ENCODE measurements at regions not wholly inside any gene's neighbourhood (a gene's known extent, or its start where the extent isn't known, plus 50 kb on each side); places are given as distances from the start of the nearest gene placed in this dataset.

DNA sequence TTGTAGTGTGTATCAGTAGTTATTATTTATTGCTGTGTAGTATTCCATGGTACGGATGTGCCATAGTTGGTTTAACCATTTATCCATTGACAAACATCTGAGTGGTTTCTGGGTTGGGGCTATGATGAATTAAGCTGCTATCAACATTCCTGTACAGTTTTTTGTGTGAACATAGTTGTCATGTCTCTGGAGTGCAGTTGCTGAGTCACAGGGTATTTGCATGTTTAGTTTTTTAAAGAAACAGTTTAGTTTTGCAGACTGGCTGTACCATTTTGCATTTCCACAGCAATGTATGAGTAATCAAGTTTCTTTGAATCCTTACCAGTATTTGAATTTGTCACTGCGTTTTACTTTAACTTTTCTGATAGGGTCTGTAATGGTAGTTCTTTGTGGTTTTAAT is 516.7 kb upstream of the CELF2 start:
- no peaks in the 10 kb centered on the region for H3K79me1 ChIP-seq (ENCODE audit: low read depth in 1 of 2, low read length in 2 of 2)
- H3K4me2 ChIP-seq (ENCODE audit: low read depth, low read length) = no peak overlapping the region
- peak overlapping the region; percentile 90 for H2BK5ac ChIP-seq (ENCODE audit: low read depth, low read length, poor library complexity, severe bottlenecking)
- H3K9ac ChIP-seq (ENCODE audit: low read depth, low read length) = no peak overlapping the region
- H3K9me1 ChIP-seq (ENCODE audit: insufficient read depth, low read length) = no peaks in the 10 kb centered on the region; the same call in 1 of the 2 replicates
- no peaks in the 10 kb centered on the region for H3K36me3 ChIP-seq (ENCODE audit: control insufficient read depth, insufficient read depth, low read length)
- peaks cover 5% of the 10 kb centered on the region for H3K9me3 ChIP-seq (ENCODE audit: control insufficient read depth, insufficient read depth, low read length)
- ChIA-PET CTCF (no interaction called here), POLR2A (ENCODE audit: unreplicated experiment) (no interaction called here)
- no peak overlapping the region for H3K14ac ChIP-seq (replicated peaks; ENCODE audit: low read depth, low read length)
- dilution Hi-C loops (cut with HindIII; ENCODE audit: low sequenced_read_pairs, unreplicated experiment) = no loop called here
- H4K5ac ChIP-seq (ENCODE audit: low read depth, low read length) = peak overlapping the region; percentile 87; the same call in 1 of the 2 replicates
- no TSS peak for BruUV-seq (replicated peaks)
- H2BK20ac ChIP-seq (ENCODE audit: low read depth, low read length) = 0 out of 2 replicates have a peak overlapping the region, but pooled peaks have one; percentile 98
- peak overlapping the region; percentile 75 to 90; a peak in 1 of 4 replicates for H4K8ac ChIP-seq (ENCODE audit: low read depth in 2 of 2, low read length in 2 of 2)
- WGBS, 2 experiments (ENCODE audit: extremely low coverage in 2 of 2, insufficient read length in 1 of 2) = no CpG with 5 or more reads among the region's 2 CpGs
- H3K4me3 ChIP-seq (ENCODE audit: insufficient read depth, low read depth, low read length) = no peak overlapping the region
- H3K4me1 ChIP-seq (ENCODE audit: control insufficient read depth, insufficient read depth, low read length) = peaks cover 10% of the 10 kb centered on the region
- no peak overlapping the region for H4K91ac ChIP-seq (ENCODE audit: insufficient read depth, low read depth, low read length)
- no peak overlapping the region for H2AFZ ChIP-seq (replicated peaks; ENCODE audit: low read length, poor library complexity)
- intact Hi-C loops (cut with micrococcal nuclease) = no loop called here
- TF ChIP-seq FOS (IDR thresholded peaks at IDR 0.05; ENCODE audit: low read depth, low read length) = peak; percentile 64
- TF ChIP-seq, protein P1, sequence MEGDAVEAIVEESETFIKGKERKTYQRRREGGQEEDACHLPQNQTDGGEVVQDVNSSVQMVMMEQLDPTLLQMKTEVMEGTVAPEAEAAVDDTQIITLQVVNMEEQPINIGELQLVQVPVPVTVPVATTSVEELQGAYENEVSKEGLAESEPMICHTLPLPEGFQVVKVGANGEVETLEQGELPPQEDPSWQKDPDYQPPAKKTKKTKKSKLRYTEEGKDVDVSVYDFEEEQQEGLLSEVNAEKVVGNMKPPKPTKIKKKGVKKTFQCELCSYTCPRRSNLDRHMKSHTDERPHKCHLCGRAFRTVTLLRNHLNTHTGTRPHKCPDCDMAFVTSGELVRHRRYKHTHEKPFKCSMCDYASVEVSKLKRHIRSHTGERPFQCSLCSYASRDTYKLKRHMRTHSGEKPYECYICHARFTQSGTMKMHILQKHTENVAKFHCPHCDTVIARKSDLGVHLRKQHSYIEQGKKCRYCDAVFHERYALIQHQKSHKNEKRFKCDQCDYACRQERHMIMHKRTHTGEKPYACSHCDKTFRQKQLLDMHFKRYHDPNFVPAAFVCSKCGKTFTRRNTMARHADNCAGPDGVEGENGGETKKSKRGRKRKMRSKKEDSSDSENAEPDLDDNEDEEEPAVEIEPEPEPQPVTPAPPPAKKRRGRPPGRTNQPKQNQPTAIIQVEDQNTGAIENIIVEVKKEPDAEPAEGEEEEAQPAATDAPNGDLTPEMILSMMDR (conservative IDR thresholded peaks at IDR 0.05; ENCODE audit: low read depth, low read length) = no peak
- TF ChIP-seq CEBPB (IDR thresholded peaks at IDR 0.05; ENCODE audit: low read depth, low read length) = peak; percentile 4; the same call in 1 of the 2 replicates
- TF ChIP-seq MXI1 (IDR thresholded peaks at IDR 0.05; ENCODE audit: borderline replicate concordance, low read depth, low read length) = no peak
- no peak for TF ChIP-seq RCOR1 (IDR thresholded peaks at IDR 0.05; ENCODE audit: insufficient replicate concordance, low read length)
- peak; percentile 58 for TF ChIP-seq MAFK (IDR thresholded peaks at IDR 0.05; ENCODE audit: low read depth, low read length)
- TF ChIP-seq NFE2L2 (IDR thresholded peaks at IDR 0.05; ENCODE audit: low read depth, low read length) = peak; percentile 83
- H3K27me3 ChIP-seq (ENCODE audit: control insufficient read depth, insufficient read depth, low read length) = no peaks in the 10 kb centered on the region
- no peak overlapping the region for H2AK5ac ChIP-seq (ENCODE audit: low read depth, low read length)
- 0 out of 2 replicates have a peak overlapping the region, but pooled peaks have one; percentile 90 for H3K4ac ChIP-seq (ENCODE audit: low read depth, low read length)
- H3K56ac ChIP-seq (ENCODE audit: extremely low read depth, insufficient read depth, low read length) = no peak overlapping the region
- no peaks in the 10 kb centered on the region for H4K20me1 ChIP-seq (ENCODE audit: insufficient read depth, low read length)
- H3K27ac ChIP-seq (ENCODE audit: insufficient read depth, low read length) = no peak overlapping the region
- H3K23ac ChIP-seq (ENCODE audit: low read depth, low read length) = no peak overlapping the region
- H2AK9ac ChIP-seq (replicated peaks; ENCODE audit: low read depth, low read length, poor library complexity) = no peak overlapping the region
- H3K18ac ChIP-seq (ENCODE audit: low read depth, low read length) = peak overlapping the region; percentile 59; the same call in 1 of the 2 replicates
- peak overlapping the region; percentile 96; the same call in 1 of the 2 replicates for H2BK120ac ChIP-seq (ENCODE audit: low read depth, low read length)
- ATAC-seq (ENCODE audit: low read depth) (peak; percentile 86), DNase-seq (peak; percentile 91)
- peak overlapping the region; percentile 89; the same call in 1 of the 3 replicates for H2BK15ac ChIP-seq (ENCODE audit: low read depth, low read length)
- in situ Hi-C loops (cut with MboI; ENCODE audit: low sequenced_read_pairs) = no loop called here

All from IMR-90 (cell line).